NCI-H1930 (cell line): ENCODE measurements at regions not wholly inside any gene's neighbourhood (a gene's known extent, or its start where the extent isn't known, plus 50 kb on each side); places are given as distances from the start of the nearest gene placed in this dataset.

ENCODE experiments used
- DNase-seq, 2 experiments: peaks; one replicate each; lab custom pipeline; 2025; lab: John Stamatoyannopoulos, UW

- peak; percentile 37 to 47 for DNase-seq
Measured at GRCh38 chr12:91355150-91356006, 172.8 kb upstream of the DCN start.

DNA sequence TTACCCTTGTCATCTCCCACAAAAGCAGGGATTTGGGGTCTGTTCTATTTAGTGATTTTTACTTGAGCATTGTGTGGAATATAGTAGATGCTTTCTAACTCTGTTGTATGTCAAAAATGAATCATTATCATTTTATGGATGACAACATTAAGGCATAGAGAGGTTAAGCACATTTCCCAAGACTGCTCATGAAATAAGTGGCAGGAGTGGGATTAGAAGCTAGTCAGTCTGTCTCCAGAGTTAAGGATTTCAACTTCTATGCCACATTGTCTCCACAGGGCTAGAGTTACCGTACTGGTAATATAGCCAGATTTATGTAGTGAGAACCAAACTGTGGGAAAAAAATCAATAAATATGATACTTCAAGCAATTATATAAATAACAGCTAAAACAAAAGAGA, 170.6 kb upstream of the DCN start:
- no peak for DNase-seq

GRCh38 chr12:91349476-91349875, 166.9 kb upstream of the DCN start:
- DNase-seq = no peak

DNA sequence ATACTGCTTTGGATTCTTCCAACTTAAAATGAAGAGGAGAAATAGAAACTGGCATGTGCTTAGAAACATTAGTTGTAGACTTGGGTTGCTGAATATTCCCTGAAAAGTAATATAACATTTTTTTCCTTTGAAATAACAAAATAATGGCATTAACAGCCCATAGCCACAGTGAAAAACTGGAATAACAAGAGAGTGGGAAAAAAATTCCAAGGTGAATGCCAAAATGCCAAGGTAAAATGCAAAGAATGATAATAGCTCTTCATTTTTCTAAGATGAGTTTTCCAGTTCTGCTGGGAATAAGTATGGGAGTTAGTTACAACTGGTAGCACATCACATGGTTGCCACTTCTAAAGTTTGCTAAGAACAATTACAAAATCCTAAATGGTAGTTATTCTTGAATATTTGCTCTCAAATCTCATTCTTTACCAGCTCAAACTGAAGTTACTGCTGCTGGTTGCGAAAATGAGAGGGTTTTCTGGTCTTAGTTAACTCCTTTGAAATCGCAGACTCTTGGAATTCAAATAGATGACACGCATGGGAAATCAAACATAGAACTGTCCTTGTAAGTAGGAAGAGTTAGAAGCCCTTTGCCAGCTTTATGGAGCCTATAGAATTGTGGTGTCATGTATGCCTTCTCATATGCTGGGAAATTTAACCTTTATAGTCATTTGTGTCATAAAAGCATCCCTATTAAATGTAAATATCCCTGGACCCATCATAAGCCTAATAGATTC, 165.0 kb upstream of the DCN start:
- no peak for DNase-seq

- no peak for DNase-seq
Measured at GRCh38 chr12:91346827-91347226, 164.2 kb upstream of the DCN start.

DNA sequence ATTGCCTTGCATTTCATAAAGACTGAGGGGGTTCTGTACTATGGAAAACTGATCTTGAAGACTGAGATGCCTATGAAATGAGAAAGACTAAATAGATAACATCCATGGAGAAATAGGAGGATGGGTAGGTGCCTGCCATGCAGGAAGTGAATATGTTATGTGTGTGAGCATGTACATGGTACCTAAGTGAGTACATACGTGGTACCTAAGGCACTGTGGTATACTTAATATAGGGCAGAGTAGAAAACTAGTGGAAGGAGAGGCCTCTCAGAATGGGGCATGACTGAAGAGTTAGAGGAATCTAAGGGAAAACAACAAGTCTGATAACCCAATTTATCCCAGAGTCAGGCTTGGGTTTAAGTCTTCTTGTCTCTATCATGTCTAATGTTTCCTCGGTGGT, 161.8 kb upstream of the DCN start:
- DNase-seq = no peak

DNA sequence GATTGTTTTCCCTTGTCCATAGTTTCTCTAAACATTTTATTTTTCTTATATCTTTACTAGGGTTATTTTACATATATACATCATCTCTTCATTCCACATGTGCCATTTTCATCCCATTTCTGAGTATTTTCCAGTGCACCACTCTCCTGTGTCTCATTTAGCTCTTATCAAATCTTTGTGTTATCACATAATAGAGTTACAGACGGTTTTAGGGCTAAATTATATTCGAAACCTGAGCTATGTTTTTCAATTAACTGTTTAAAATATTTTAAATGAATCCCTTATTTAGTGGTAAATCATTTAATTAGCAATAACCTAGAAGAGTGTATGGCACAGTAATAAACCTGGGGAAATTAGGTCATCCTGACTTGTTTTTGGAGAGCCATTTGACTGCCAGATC, 160.4 kb upstream of the DCN start:
- DNase-seq = no peak

DNA sequence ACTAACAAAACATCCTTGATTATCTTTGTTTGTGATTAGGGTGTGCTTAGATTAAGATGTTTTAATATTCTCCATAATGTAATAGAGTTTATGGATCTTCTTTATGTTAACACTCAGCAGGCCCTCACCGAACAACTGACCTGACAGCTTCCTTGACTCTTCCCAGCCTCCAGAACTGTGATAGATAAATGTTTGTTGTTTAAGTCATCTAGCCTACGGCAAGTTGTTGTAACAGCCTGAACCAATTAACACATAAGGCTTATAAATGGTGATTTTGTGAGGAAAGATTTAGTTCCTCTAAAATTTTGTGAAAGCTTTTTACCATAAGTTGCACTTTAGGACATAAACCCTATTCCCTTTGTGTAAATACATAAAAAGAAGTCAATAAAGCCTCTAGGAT, 156.5 kb upstream of the DCN start:
- DNase-seq = no peak

DNA sequence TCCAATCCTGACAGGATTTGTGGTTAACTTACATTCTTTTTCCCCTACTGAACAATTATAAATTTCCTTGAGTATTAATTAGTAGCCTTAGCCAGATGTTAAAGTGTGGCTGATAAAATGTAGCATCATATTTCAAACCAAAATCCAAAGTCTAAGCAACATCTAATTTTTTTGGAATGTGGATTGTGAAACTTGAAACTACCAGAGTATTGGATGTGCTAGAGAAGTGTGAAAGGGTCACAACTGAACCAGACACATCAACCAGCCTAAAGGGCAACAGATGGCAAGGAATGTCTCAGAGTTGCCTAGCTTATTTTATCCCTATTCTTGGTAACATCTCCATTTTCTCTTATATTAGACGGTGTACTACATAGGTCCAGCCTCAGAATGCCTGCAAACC, 153.1 kb upstream of the DCN start:
- no peak for DNase-seq

DNA sequence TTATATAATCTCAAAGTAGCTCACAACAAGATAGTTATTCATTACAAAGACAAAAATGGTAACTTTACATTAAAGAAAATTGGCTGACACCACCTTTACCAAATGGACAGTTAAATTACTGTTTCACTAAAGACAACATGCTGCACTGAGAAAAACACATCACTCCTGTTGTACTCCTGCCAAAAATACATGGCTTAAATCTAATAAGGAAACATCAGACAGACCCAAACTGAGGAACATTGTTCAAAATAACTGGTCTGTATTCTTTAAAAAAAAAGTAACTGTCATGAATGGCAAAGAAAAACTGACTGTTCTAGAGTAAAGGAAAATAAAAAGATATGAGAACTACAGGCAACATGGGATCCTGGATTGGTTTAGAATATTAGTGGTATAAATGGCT, 151.3 kb upstream of the DCN start:
- no peak for DNase-seq

- DNase-seq = no peak
Measured at GRCh38 chr12:91332302-91332701, 149.7 kb upstream of the DCN start.

DNA sequence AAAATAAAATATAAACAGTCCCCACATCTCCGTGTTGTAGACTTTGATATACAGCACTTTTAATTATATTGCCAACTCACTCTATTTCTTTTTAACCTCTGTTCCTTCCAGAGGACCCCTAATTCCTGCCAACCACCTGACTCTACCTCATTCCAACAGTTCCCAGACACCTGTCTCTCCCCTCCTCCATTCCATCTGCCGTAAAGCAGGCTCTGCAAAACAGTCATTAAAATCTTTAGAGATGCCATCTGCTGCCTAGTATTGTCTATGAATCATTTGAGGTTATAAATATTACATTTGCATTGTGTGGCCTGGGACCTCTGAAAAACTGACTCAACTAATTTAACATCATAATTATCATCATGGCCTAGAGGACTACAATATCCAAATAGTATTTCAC, 148.8 kb upstream of the DCN start:
- DNase-seq = no peak

- DNase-seq = no peak
Measured at GRCh38 chr12:91328451-91328850, 145.8 kb upstream of the DCN start.

DNA sequence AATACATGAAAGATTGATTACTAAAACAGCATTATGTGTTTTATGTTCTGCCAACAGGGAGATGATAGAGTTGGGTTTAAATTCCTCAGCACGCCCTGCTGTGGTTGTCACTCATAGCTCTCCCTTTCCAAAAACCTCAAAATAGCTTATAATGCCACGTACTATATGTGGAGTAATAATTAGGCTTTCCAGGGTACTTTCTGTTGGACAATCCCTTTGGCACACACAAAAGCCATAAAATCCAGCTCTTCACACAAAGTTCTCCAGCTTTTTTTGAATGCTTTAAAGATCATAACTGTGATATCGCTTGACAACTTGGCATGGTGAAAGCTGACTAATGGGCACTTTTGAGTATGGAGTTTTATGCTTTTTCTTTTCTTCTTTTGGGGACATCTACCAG, 145.3 kb upstream of the DCN start:
- DNase-seq = no peak

DNA sequence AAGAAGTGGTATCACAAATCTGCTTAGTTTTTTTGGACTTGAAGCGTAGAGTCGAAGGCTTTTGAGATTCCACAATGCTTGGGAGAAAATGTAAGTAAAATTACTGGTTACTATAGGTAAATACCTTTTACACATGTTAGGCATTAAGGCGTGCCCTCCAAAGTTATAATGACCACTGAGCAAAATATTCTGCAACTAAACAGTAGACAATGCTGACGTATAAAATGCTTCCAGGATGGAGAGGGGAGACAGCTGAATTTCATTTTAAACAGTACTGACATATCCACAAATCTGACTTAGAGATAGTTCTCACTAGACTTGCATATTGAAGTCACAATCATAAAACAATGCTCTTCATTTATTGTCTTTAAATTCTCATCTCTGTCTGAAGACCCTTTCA, 144.5 kb upstream of the DCN start:
- no peak for DNase-seq

DNA sequence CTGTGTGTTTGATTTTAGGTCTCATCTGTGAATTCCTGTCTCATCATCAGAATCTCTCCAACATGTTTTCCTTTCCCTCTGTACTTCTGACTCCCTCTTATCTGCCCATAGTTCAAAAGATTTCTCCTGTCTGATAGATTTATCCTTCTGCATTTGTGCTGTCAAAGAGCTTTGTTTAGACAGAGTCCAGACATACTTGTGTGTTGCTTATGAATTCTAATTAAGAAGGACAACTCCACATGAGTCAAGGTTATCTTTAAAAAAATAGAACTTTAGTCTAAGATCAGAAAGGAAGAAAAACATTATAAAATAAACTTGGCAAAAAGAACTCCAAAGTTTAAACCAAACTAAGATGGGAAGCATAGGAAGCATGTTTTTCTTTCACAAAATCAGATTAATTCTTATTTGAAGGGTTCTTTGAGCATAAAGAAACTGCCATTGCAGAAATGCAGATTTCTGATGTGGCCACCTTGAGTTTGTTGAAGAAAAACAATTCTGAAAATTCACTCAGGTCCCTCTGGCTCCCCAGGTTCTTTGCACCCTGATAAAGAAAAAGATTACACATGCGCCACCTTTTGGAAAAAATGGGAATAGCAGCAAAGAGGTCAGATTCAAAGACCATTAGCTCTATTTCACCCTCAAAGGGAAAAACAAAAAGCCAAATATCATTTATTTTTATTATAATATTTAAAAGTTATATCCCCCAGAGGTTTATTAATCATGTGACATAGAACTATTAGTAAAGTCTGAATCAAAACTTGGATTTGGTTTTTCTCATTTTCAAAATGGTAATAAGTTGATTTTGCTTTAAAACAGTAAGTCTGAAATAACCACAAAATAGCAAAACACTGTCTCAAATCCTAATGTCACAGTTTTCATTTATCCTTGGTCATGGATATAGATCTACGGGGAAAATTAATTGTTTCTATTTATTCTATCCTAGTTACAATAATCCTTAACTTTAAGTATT, 143.7 kb upstream of the DCN start:
- no peak for DNase-seq

GRCh38 chr12:91320999-91321398, 138.4 kb upstream of the DCN start:
- no peak for DNase-seq

- DNase-seq = no peak
Measured at GRCh38 chr12:91319071-91319760, 136.6 kb upstream of the DCN start.

GRCh38 chr12:91317306-91317705, 134.7 kb upstream of the DCN start:
- DNase-seq = no peak

GRCh38 chr12:91316907-91317269, 134.3 kb upstream of the DCN start:
- DNase-seq = no peak

GRCh38 chr12:91316161-91316906, 133.7 kb upstream of the DCN start:
- DNase-seq = no peak
